HUDEP-2 (cell line): ENCODE measurements at regions not wholly inside any gene's neighbourhood (a gene's known extent, or its start where the extent isn't known, plus 50 kb on each side); places are given as distances from the start of the nearest gene placed in this dataset.

ENCODE experiments used
- DNase-seq, 76 experiments: peaks; one replicate each; lab custom pipeline; 2025; ENCODE audit not compliant: unreplicated experiment in 76 of 76; lab: John Stamatoyannopoulos, UW

- DNase-seq = no peak
Observed at GRCh38 chr18:69215161-69215560, 185.5 kb upstream of the DOK6 start.

- peak in 73 of 76 experiments; percentile 27 to 91 (median 74) for DNase-seq
Observed at GRCh38 chr18:69216321-69216720, 184.4 kb upstream of the DOK6 start.

- DNase-seq = no peak
Observed at GRCh38 chr18:69217196-69218000, 183.3 kb upstream of the DOK6 start.

GRCh38 chr18:69220529-69220928 is 180.2 kb upstream of the DOK6 start:
- no peak for DNase-seq

- DNase-seq = no peak
Observed at GRCh38 chr18:69222089-69222488, 178.6 kb upstream of the DOK6 start.

- DNase-seq = no peak
Observed at GRCh38 chr18:69226971-69227370, 173.7 kb upstream of the DOK6 start.

- DNase-seq = no peak
Observed at GRCh38 chr18:69230204-69230603, 170.5 kb upstream of the DOK6 start.

GRCh38 chr18:69233465-69234054 is 167.1 kb upstream of the DOK6 start:
- no peak for DNase-seq

GRCh38 chr18:69239849-69240674 is 160.6 kb upstream of the DOK6 start:
- no peak for DNase-seq

GRCh38 chr18:69246027-69246426 is 154.7 kb upstream of the DOK6 start:
- no peak for DNase-seq

GRCh38 chr18:69250305-69251151 is 150.2 kb upstream of the DOK6 start:
- DNase-seq = no peak

- no peak for DNase-seq
Observed at GRCh38 chr18:69257861-69258458, 142.7 kb upstream of the DOK6 start.

GRCh38 chr18:69259282-69259681 is 141.4 kb upstream of the DOK6 start:
- DNase-seq = no peak

GRCh38 chr18:69261406-69261805 is 139.3 kb upstream of the DOK6 start:
- no peak for DNase-seq

GRCh38 chr18:69265656-69266055 is 135.0 kb upstream of the DOK6 start:
- DNase-seq = peak in 1 of 76 experiments; percentile 1

- DNase-seq = no peak
Observed at GRCh38 chr18:69267895-69268294, 132.8 kb upstream of the DOK6 start.

- DNase-seq = no peak
Observed at GRCh38 chr18:69282371-69282770, 118.3 kb upstream of the DOK6 start.

GRCh38 chr18:69291044-69291443 is 109.6 kb upstream of the DOK6 start:
- DNase-seq = no peak

GRCh38 chr18:69291755-69292154 is 108.9 kb upstream of the DOK6 start:
- DNase-seq = no peak

GRCh38 chr18:69300185-69300584 is 100.5 kb upstream of the DOK6 start:
- no peak for DNase-seq
